PC-3 (cell line): ENCODE measurements at regions not wholly inside any gene's neighbourhood (a gene's known extent, or its start where the extent isn't known, plus 50 kb on each side); places are given as distances from the start of the nearest gene placed in this dataset.

Experiments
- ATAC-seq: fragments of 200-7000 bp; cut with Tn5 transposase; 2 replicates; pipeline ENCODE4 v1.9.1; 2020; ENCODE audit warnings: mild to moderate bottlenecking, moderate library complexity
- BruUV-seq: library from RNA; stranded (reverse); fragments of 400-500 nt; replicated peaks from 2 replicates; lab custom pipeline; 2021; lab: Mats Ljungman, UMichigan
- CTCF ChIA-PET: fragments of 300-600 bp; sonication (Branson Sonifier 250); formaldehyde crosslinking; loops from one replicate; lab custom pipeline; 2022; ENCODE audit warnings: antibody characterized with exemption; lab: Charles Lee
- POLR2A ChIA-PET: fragments of 300-600 bp; sonication (Branson Sonifier 250); formaldehyde crosslinking; loops from one replicate; lab custom pipeline; 2022; ENCODE audit warnings: antibody characterized with exemption; ENCODE audit not compliant: unreplicated experiment; lab: Charles Lee
- DNase-seq: peaks from one replicate; pipeline ENCODE4 v3.0.0-alpha.2; 2015
- H2AFZ ChIP-seq: fragments of 300-600 bp; sonication (generic); 2 replicates; pipeline ENCODE4 v1.6.0; 2016; ENCODE audit warnings: antibody characterized with exemption, low read length
- H3F3A ChIP-seq: fragments of 300-600 bp; sonication (generic); one replicate; pipeline ENCODE4 v1.6.0; 2017; ENCODE audit warnings: antibody characterized with exemption, low read length, control low read depth, mild to moderate bottlenecking; ENCODE audit not compliant: unreplicated experiment
- H3K27ac ChIP-seq: fragments of 300-600 bp; sonication (generic); 2 replicates; pipeline ENCODE4 v1.5.1; 2016; ENCODE audit warnings: mild to moderate bottlenecking, low read length
- H3K27me3 ChIP-seq: fragments of 300-600 bp; sonication (generic); 2 replicates; pipeline ENCODE4 v1.6.1; 2016; ENCODE audit warnings: low read length, mixed read lengths
- H3K36me3 ChIP-seq: fragments of 300-600 bp; sonication (generic); 2 replicates; pipeline ENCODE4 v1.6.1; 2016; ENCODE audit warnings: low read depth, mixed run types, low read length, mixed read lengths
- H3K4me1 ChIP-seq: fragments of 300-600 bp; sonication (generic); 2 replicates; pipeline ENCODE4 v1.5.1; 2016; ENCODE audit warnings: low read length; ENCODE audit not compliant: insufficient read depth
- H3K4me2 ChIP-seq: fragments of 300-600 bp; sonication (generic); 2 replicates; pipeline ENCODE4 v1.6.0; 2016; ENCODE audit warnings: low read length
- H3K4me3 ChIP-seq: fragments of 300-600 bp; sonication (generic); 2 replicates; pipeline ENCODE4 v1.5.1; 2016; ENCODE audit warnings: mild to moderate bottlenecking, low read length, mixed read lengths
- H3K79me2 ChIP-seq: fragments of 300-600 bp; sonication (generic); 2 replicates; pipeline ENCODE4 v1.6.1; 2017; ENCODE audit warnings: low read length, mixed read lengths
- H3K9ac ChIP-seq: fragments of 300-600 bp; sonication (generic); 2 replicates; pipeline ENCODE4 v1.6.0; 2016; ENCODE audit warnings: mild to moderate bottlenecking, low read length
- H3K9me2 ChIP-seq: fragments of 300-600 bp; sonication (generic); replicated peaks from 2 replicates; pipeline ENCODE4 v1.6.1; 2016; ENCODE audit warnings: mixed run types, low read length, mixed read lengths
- H3K9me3 ChIP-seq: fragments of 300-600 bp; sonication (generic); 2 replicates; pipeline ENCODE4 v1.6.1; 2016; ENCODE audit warnings: low read length, mixed read lengths
- H4K20me1 ChIP-seq: fragments of 300-600 bp; sonication (generic); 2 replicates; pipeline ENCODE4 v1.6.1; 2016; ENCODE audit warnings: low read length, mixed read lengths
- CTCF ChIP-seq: fragments of 300-600 bp; sonication (generic); conservative IDR thresholded peaks from 2 replicates; pipeline ENCODE4 v1.5.1; 2017; ENCODE audit warnings: antibody characterized with exemption, low read depth, mild to moderate bottlenecking, low read length
- EZH2 ChIP-seq: fragments of 300-600 bp; sonication (generic); IDR thresholded peaks from one replicate; pipeline ENCODE4 v1.6.1; 2017; ENCODE audit warnings: antibody characterized with exemption, mild to moderate bottlenecking, low read length; ENCODE audit not compliant: unreplicated experiment
- EZH2phosphoT487 ChIP-seq: fragments of 300-600 bp; sonication (generic); IDR thresholded peaks from 2 replicates; pipeline ENCODE4 v1.6.1; 2018; ENCODE audit warnings: mild to moderate bottlenecking, antibody characterized with exemption, low read length, borderline replicate concordance
- intact Hi-C: fragments of 100-400 bp; cut with micrococcal nuclease; formaldehyde crosslinking; loops from 2 replicates; pipeline ENCODE4 v1.9.0; 2023

DNA sequence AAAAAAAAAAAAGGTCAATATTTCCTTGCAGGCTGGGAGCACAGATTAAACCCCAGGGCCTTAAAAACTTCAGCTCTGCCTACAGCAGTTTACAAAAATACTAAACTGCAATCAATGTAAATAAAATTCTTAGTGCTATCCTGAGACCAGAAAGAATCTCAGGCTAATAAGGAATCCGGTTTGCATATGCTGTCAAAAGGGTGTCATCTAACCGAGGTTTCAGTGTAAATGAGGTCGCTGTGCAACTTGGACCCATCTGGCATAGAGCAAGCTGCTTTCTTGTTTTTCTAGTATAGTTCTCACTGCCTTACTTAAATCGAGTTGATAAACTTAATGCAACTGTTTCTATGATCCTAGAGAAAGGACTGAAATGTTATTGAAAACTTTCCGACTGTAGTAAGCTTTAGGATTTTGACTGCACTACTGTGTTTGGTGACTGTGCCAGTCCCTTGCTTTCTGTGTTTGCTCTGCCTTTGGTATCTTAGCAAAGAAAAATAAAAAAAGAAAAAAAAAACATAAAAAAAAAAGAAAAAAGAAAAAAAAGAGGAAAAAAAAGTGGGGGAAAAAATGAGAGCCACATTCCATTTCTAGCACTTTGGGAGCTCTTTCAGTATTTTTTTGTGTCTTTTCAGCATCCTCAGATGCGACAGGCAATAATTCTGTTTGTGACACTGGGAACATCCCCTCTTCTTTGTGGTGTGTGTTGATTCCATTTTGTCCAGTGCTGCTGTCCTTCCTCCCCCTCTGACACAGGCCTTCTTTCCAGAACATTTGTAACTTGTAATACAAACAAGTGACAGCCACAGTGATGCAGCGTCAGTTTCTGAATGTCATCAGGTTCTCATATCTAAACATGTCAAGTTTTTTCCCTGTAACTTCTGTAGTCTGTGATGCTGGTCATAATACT is 340.5 kb downstream of the ZNF536 start:
- POLR2A ChIA-PET = no interaction called here
- no peak overlapping the region for H2AFZ ChIP-seq
- H3K9me3 ChIP-seq = no peaks in the 10 kb centered on the region
- BruUV-seq = no TSS peak
- no peaks in the 10 kb centered on the region for H3K79me2 ChIP-seq
- no peaks in the 10 kb centered on the region for H3K36me3 ChIP-seq
- H3K27ac ChIP-seq = no peak overlapping the region
- H3K4me2 ChIP-seq = no peak overlapping the region
- no peaks in the 10 kb centered on the region for H3F3A ChIP-seq
- 0 out of 2 replicates have a peak, but pooled peaks cover 5% of the 10 kb centered on the region for H3K27me3 ChIP-seq
- no peak overlapping the region for H3K9ac ChIP-seq
- CTCF ChIA-PET = no interaction called here
- no peaks in the 10 kb centered on the region for H3K9me2 ChIP-seq
- no peak overlapping the region for H3K4me3 ChIP-seq
- DNase-seq = no peak
- intact Hi-C loops = no loop called here
- no peaks in the 10 kb centered on the region for H3K4me1 ChIP-seq
- no peak for ATAC-seq
- TF ChIP-seq CTCF = no peak
- no peak for TF ChIP-seq EZH2phosphoT487
- TF ChIP-seq EZH2 = no peak
- H4K20me1 ChIP-seq = no peaks in the 10 kb centered on the region

DNA sequence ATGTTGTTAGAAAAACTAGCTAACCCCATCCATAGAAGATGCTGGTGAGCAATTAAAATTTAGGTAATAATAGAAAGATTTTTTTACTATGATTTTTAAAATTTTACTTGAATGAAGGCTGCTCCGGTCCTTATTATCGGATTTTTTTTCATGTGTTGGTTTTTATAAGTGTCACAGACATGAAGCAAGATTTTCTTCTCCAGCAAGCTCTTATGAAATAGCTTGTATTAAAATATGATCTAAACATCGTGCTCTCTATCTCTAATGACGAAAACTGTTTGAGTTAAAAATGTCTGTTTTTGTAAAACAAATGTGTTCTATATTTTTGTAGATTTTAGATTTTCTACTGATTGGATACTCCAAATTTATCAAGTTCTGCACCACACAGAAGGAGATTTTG is 339.6 kb downstream of the ZNF536 start:
- H3K36me3 ChIP-seq = no peaks in the 10 kb centered on the region
- no peak overlapping the region for H3K4me2 ChIP-seq
- DNase-seq (no peak), ATAC-seq (no peak)
- H3K4me3 ChIP-seq = no peak overlapping the region
- ChIA-PET POLR2A (no interaction called here), CTCF (interaction anchor here (0.5 kb wide), 1 partner anchor 676 kb away, joined by 3 read pairs; no protein-coding TSS in a partner anchor)
- no peaks in the 10 kb centered on the region for H3K9me3 ChIP-seq
- H3K27me3 ChIP-seq = 0 out of 2 replicates have a peak, but pooled peaks cover 5% of the 10 kb centered on the region
- H2AFZ ChIP-seq = no peak overlapping the region
- no peak overlapping the region for H3K27ac ChIP-seq
- TF ChIP-seq EZH2 (no peak), EZH2phosphoT487 (no peak), CTCF (no peak)
- no peaks in the 10 kb centered on the region for H3K4me1 ChIP-seq
- H4K20me1 ChIP-seq = no peaks in the 10 kb centered on the region
- H3K79me2 ChIP-seq = no peaks in the 10 kb centered on the region
- no peaks in the 10 kb centered on the region for H3K9me2 ChIP-seq
- no peak overlapping the region for H3K9ac ChIP-seq
- intact Hi-C loops = no loop called here
- H3F3A ChIP-seq = no peaks in the 10 kb centered on the region
- no TSS peak for BruUV-seq

DNA sequence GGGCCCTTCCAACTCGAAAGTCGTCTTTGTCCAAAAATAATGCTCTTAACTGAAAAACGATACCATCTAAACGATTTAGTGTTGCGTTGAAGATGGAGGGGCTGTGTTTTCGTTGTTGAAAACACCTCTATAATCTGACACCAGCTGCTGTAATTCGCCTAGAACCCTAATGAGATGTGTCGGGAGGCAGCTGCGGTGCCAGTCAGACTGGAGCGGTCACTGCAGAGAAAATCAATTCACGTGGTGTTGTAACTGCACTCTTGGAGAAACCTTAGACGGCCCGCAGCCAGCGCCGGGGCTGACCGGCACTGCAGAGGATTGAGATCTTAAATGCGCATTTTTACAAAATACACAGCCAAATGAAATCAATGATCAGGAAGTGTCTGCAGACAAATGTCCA is 339.1 kb downstream of the ZNF536 start:
- TF ChIP-seq CTCF = no peak
- TF ChIP-seq EZH2phosphoT487 = no peak
- no peak for TF ChIP-seq EZH2
- no peaks in the 10 kb centered on the region for H3K4me1 ChIP-seq
- no peak overlapping the region for H3K27ac ChIP-seq
- DNase-seq (no peak), ATAC-seq (no peak)
- no peaks in the 10 kb centered on the region for H4K20me1 ChIP-seq
- 0 out of 2 replicates have a peak, but pooled peaks cover 5% of the 10 kb centered on the region for H3K27me3 ChIP-seq
- H3K9ac ChIP-seq = no peak overlapping the region
- no peaks in the 10 kb centered on the region for H3F3A ChIP-seq
- intact Hi-C loops = no loop called here
- BruUV-seq = no TSS peak
- no peaks in the 10 kb centered on the region for H3K79me2 ChIP-seq
- H3K9me2 ChIP-seq = no peaks in the 10 kb centered on the region
- no peaks in the 10 kb centered on the region for H3K9me3 ChIP-seq
- CTCF ChIA-PET = no interaction called here
- H3K4me2 ChIP-seq = no peak overlapping the region
- H3K4me3 ChIP-seq = no peak overlapping the region
- POLR2A ChIA-PET = no interaction called here
- no peak overlapping the region for H2AFZ ChIP-seq
- no peaks in the 10 kb centered on the region for H3K36me3 ChIP-seq
